GM18951 (cell line): ENCODE measurements at regions not wholly inside any gene's neighbourhood (a gene's known extent, or its start where the extent isn't known, plus 50 kb on each side); places are given as distances from the start of the nearest gene placed in this dataset.

Experiments
- POLR2A ChIP-seq: IDR thresholded peaks from 4 replicates; pipeline ENCODE4 v1.6.1; 2011; ENCODE audit warnings: mild to moderate bottlenecking; ENCODE audit not compliant: insufficient read length, insufficient read depth; ENCODE audit errors: extremely low read depth
- in situ Hi-C: fragments of 300-500 bp; cut with MboI; formaldehyde crosslinking; loops from one replicate; pipeline ENCODE4 v1.12.0; 2022; ENCODE audit warnings: low sequenced_read_pairs, mixed read lengths, inconsistent platforms; ENCODE audit not compliant: unreplicated experiment

- in situ Hi-C loops, result no loop called here
- TF ChIP-seq POLR2A, result no peak
These were observed 70.5 kb upstream of the CD99 start for GRCh38 chrX:2620576-2620975.

DNA sequence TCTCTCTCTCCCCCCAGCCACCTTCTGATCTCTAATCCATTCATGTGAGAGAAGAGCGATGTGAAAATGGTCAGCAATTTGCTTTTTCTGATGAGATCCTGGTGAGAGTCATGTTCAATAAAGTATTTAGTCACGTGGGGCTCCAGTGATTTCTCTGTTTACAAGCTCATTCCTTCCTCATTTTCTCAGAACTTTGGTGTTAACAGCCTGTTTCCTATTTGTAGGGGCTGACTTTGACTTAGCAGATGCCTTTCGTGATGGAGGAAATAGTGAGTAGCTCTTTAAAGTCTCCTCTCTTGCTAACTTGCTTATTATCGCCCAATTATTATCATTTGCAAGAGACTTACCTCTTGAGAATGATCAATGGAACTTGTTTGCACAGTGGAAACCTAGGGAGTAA lies 72.6 kb upstream of the CD99 start:
- TF ChIP-seq POLR2A, result no peak
- in situ Hi-C loops, result no loop called here

DNA sequence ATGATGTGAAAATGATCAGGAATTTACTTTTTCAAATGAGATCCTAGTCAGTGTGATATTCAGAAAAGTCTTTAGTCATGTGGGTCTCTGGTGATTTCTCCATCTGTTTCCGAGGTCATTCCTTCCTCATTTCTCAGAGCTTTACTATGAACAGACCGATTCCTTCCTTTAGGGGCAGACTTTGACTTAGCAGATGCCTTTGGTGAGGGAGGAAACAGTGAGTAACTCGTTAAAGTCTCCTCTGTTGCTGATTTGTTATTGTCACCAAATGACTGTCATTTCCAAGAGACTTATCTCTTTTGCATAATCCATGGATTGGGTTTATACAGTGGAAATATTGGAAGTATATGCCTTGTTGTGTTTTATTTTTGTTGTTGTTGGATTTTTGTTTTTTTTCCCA lies 76.2 kb upstream of the CD99 start:
- TF ChIP-seq POLR2A, result no peak
- in situ Hi-C loops, result loop anchor here (5.0 kb wide), 1 partner anchor 963 kb away; no protein-coding TSS in a partner anchor

GRCh38 chrX:2610246-2611170 lies 80.6 kb upstream of the CD99 start:
- in situ Hi-C loops, result loop anchor here (5.0 kb wide), 1 partner anchor 958 kb away; no protein-coding TSS in a partner anchor

GRCh38 chrX:2609431-2610238 lies 81.5 kb upstream of the CD99 start:
- no peak for TF ChIP-seq POLR2A
- in situ Hi-C loops, result loop anchor here (5.0 kb wide), 1 partner anchor 957 kb away; no protein-coding TSS in a partner anchor

More at GRCh38 chrX:2610246-2611170, 80.6 kb upstream of the CD99 start:
- TF ChIP-seq POLR2A, result no peak

DNA sequence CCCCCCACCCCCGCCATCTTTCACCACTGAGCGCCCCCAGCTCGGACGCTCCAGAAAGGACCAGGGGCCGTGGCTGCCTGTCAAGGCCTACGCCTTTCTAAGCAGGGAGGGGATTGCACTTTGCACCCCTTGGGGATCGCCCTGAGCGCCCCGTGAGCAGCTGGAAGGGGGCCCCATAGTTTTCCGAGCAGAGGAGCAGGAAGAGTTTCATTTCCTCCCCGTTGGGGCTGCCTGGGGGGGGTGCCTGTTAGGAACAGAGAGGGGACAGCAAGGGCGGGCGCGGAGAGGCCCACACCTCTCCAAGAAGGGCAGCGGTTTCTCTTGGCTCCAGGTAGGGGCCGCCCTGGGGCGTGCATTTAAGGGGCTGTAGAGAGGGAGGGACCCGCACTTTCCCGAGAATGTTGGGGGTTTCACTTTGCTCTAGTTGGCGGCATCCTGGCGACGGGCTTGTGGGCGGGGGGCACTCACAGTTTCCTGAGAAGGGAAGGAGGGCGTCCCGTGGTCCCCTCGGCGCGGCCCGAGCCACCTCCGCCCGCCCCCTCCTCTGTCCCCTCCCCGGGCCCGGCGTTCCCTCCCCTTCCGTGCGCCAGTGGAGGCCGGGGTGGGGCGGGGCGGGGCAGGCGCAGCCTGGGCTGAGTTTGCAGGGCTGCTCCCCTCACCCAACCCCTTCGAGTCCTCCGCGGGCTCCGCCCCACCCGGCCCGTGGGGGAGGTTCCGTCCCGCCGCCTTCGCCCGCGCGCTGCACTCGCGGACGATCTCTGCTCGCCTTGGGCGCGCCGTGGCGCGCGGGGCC lies 82.3 kb upstream of the CD99 start:
- in situ Hi-C loops, result no loop called here
- peak; percentile 81 for TF ChIP-seq POLR2A

GRCh38 chrX:2607113-2607512 lies 84.0 kb upstream of the CD99 start:
- in situ Hi-C loops, result no loop called here
- TF ChIP-seq POLR2A, result no peak

DNA sequence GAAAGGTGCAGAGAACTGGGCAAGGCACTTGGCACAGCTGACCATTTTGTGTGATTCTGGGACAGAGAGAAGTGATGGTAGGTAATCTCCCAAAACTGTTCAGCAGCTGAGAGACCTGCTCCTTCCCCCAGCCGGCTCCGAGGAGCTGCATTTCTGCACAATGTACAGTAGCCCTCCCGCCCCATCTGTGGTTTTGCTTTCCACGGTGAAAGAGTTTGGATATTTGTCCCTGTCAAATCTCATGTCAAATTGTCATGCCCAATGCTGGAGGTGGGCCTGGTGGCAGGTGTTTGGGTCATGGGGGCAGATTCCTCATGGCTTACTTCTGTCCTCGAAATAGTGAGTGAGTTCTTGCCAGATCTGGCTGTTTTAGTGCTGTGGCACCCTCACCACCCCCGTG lies 90.5 kb upstream of the CD99 start:
- in situ Hi-C loops, result no loop called here
- no peak for TF ChIP-seq POLR2A

DNA sequence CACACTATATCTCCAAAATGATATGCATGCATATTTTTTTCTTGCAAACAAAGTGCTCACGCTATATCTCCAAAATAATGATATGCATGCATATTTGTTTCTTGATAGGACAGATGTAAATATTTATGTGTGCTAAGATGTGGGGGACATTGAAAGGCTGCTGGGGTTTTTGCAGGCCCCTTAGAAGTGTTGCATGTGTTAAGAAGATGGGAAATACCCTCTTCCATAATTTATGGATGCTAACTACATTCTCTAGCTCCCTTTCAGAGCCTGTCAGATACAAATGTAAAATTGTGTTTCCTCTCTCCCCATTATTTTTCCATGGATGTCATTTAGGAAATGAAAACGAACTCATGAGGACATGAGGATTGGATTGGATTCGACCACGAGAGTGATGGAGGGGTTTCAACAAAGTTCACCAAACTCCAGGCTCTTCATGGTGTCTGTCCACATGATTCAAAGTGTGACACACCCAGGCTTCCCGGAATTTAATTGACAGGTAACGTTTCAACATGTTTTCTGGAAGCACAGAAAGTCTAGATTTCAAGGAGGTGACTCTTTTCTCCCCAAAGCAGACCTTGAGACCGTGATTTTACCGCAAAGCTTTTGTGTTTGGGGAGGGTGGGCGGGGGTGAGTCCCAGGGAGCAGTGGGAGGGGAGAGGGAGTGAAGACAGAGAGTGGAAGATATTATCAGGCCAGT lies 94.4 kb upstream of the CD99 start:
- TF ChIP-seq POLR2A, result no peak
- in situ Hi-C loops, result loop anchor here (25.0 kb wide), 1 partner anchor 659 kb away; no protein-coding TSS in a partner anchor

- in situ Hi-C loops, result loop anchor here (25.0 kb wide), 1 partner anchor 659 kb away; no protein-coding TSS in a partner anchor
- no peak for TF ChIP-seq POLR2A
These were observed 95.0 kb upstream of the CD99 start for GRCh38 chrX:2596045-2596444.

DNA sequence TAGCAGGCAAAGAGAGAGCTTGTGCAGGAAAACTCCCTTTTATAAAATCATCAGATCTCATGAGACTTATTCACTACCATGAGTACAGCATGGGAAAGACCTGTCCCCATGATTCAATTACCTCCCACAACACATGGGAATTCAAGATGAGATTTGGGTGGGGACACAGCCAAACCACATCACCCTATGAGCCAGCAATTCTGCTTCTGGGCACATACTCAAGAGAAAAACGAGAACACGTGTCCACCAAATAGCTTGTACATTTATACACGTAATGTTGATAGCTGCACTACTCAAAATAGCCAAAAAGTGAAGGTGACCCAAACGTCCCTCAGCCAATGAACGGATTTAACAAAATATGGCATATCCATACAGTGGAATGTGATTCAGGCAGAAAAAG lies 94.5 kb upstream of the DHRSX start:
- in situ Hi-C loops, result loop anchor here (25.0 kb wide), 1 partner anchor 658 kb away; no protein-coding TSS in a partner anchor
- TF ChIP-seq POLR2A, result no peak

DNA sequence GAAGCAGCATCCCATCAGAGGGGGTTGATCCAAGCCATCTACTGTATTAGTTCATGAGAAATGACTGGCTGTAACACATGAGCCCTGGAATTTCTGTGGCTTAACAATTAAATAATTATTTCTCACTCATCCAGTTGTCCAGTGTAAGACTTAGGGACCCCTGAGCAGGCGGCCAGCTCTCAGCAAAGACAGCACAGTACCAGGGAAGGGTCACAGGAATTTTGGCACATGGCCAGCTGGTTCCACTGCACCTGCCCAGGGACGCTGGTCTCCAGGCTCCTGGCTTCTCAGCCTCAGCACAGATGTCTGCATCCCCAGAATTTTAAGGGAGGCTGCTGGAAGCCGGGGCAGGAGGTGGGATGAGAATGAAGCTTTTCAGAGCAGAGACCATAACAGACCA lies 93.7 kb upstream of the DHRSX start:
- TF ChIP-seq POLR2A, result no peak
- in situ Hi-C loops, result loop anchor here (25.0 kb wide), 1 partner anchor 657 kb away; no protein-coding TSS in a partner anchor

GRCh38 chrX:2592279-2592678 lies 91.5 kb upstream of the DHRSX start:
- TF ChIP-seq POLR2A, result no peak
- in situ Hi-C loops, result loop anchor here (25.0 kb wide), 1 partner anchor 655 kb away; no protein-coding TSS in a partner anchor
